Hematopoietic multipotent progenitor cell (in vitro differentiated cells): ENCODE measurements at regions not wholly inside any gene's neighbourhood (a gene's known extent, or its start where the extent isn't known, plus 50 kb on each side); places are given as distances from the start of the nearest gene placed in this dataset.

Experiments
- DNase-seq, 3 donors: peaks; one replicate each; pipeline ENCODE4 v3.0.0-alpha.2; 2011 to 2015; ENCODE audit warnings: low read depth in 2 of 3, low spot score in 2 of 3

DNA sequence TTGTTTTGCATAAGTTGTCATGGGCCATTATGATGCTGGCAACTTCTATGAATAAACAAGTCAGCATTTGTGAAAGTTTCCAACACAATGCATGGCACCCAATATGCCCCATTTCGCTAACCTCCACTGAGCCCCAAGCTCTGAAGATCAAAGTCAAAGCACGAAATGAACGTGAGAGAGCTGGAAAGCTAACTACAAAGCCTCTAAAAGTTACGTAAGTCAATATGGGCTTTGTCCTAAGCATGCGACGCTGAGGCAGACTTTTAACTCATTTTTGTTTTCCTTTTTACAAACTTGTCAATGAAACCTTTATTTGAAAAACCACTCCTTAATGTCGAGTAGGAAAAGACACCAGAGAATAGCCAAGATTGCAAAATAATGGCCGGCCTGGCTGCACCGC is 131.6 kb upstream of the NUDT7 start:
- DNase-seq, result no peak

DNA sequence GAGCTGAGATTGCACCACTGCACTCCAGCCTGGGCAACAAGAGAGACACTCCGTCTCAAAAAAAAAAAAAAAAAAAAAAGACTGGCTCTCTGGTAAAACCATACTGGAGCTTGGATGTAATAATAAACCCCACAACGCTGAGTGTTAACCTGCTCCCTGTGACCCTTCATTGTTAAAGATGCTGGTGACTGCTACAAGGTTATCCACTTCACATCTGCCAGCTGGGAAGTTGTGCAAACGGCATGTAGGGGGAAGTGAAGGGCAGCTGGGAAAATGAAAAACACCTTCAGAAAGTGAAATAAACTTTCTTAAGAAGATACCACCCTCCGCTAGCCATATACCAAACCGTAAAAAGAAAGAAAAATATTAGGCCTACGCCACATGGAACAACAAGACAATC is 131.0 kb upstream of the NUDT7 start:
- DNase-seq, result no peak

DNA sequence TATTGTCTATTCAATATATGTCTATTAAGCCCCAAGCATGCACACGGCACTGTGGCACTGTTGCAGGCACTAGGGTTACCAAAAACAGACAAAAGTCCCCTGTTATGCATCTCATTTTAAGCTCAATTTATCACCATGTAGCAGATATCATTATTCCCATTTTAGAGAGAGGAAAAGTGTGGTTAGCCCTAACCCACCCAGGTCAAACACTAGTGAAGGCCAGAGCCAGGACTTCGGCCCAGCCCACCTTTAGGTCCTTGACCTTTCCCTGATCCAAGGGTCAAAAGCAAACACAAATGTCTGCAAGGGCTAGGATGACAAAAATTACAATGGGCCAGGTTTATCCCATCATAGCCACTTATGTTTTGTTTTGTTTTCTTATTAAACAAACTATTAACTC is 130.3 kb upstream of the NUDT7 start:
- DNase-seq, result no peak

DNA sequence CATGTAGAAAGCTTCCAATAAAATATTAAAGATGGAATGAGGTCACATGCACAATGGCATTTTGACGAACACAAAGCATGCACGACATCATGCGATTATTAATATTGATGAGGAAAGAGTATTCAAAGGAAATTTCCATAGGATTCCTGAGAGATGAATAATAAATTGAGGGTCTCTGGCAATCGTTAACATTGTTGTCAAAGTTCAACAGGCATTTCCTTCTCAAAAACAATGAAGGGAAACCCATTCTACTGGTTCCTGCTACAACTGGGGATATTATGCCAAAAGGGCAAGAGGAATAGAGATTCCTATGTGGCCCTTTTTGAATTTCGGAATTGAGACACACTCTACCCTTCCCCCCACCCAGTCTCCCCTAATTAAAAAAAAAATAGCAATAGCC is 128.3 kb upstream of the NUDT7 start:
- no peak for DNase-seq

DNA sequence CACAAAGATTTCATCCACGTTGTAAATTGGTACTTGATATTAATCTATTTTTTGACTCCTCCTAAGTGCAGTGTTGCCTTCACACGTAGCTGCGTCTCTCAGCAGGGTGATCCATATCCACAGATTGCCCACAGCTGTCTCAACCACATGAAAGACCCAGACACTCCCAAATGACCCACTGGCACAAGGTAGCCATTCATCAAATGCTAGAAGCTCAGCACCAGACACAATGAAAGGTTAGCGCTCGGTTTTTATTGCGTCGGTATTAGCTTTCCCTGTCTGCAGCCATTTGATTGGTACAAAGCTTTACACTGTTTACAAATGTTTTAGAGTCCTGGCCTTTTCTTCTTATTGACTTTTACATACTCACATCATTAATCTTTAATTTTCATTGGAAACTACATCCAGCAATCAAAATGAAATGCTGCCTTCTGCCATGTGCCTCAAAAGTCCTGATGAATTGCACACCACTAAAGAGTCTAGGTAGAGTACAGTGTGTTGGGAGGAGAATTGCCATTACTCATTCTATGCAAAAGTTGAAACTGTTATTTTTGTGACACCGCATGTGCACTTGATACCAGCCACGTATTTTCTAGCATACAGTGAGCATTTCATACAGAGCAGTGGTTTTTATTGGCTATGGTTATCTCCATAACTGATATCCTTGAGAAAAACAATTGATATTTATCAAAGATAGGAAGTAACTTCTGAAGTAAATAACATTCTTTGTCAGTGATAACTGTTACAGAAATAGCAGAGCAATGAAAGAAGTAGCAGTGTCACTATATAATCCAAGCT is 127.3 kb upstream of the NUDT7 start:
- no peak for DNase-seq

DNA sequence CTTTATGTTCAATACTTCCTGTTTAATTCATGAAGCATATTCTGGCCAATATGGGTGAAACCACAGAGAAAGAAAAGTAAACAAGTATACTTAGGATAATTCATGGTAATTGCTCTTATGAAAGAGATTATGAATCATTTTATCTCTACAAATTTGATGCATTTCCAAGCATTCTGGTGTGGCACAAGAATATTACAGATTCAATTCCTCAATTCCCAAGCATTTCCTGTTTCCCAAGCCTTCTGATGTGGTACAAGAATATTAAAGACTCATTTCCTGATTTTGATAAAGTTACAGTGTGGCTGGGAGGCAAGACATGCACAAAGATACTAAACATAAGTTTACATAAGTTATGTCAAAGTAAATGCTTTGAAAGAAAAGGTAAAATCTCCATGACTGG is 126.1 kb upstream of the NUDT7 start:
- no peak for DNase-seq

DNA sequence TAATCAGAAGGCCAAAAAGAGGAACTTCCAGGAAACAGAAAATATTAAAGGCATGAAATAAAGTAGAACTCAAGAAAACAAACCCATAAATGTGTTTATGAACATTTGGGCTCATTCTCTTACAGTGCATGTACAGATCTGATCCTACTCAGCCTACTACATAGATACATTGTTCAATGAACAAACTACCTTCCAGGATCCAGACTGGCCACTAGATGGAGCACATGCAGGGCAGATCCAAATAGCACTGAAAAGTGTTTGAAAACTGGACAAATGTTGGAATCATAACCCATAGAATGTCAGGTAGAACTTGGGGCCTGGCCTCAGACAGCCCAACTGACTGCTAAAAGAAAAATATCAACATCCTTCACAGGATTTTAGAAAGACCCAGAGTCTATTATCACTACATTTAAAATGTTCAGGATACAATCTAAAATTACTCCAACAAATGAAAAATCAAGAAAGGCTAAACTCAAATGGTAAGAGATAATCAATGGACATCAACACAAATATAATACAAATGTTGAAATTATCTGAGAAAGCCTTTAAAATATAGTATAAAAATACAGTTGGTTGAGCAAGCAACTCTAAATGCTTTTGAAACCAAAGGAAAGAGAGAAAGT is 122.4 kb upstream of the NUDT7 start:
- DNase-seq, result peak in 2 of 3 donors; percentile 5 to 17

DNA sequence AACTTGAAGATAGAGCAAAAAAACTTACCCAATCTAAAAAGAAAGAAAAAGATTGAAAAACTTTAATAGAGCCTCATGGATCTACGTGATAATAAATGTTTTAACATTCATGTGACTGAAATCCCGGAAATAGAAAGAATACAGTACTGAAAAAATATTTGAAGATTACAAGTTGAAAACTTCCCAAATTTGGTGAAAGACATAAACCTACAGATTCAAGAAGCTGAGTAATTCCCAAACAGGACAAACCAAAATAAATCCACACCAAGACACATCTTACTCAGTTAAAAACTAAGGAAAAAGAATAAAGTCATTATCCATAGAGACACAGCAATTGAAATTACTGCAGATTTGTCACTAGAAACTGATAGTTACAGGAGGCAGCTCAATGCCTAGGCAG is 121.8 kb upstream of the NUDT7 start:
- no peak for DNase-seq

DNA sequence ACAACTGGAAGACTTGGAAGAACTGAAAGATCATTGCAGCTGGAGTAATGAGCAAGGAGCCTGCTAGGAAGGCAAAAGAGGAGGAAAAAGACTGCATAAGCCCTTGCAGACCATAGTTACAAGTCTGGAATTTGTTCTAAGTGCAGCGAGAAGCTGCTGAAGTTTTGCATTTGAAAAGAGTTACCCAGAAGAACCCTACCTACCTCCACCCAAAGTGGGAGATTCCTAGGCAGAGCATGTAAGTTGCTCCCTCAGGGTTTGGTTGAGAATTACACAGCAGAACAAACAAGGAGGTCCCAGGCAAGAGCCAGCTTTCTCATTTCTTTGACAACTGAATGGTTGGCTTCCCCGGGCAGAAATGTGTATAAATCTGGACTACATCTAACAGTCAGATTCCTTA is 118.7 kb upstream of the NUDT7 start:
- no peak for DNase-seq

DNA sequence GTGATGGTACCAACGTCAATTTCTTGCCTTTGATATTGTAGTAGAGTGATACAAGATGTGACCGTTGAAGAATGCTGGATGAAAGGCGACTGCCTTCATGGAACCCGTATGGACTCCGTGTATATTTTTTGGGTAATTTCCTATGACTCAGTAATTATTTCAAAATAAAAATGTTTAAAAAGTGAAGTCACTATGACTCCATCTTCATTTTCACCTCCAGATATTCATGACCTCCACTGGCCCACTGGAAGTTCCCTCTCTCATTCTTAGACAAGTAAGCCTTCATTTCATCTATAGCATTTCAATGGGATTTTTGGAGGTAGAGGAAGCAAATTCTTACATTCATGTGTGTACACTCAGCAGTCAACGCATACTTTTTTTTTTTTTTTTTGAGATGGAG is 111.8 kb upstream of the NUDT7 start:
- DNase-seq, result no peak

DNA sequence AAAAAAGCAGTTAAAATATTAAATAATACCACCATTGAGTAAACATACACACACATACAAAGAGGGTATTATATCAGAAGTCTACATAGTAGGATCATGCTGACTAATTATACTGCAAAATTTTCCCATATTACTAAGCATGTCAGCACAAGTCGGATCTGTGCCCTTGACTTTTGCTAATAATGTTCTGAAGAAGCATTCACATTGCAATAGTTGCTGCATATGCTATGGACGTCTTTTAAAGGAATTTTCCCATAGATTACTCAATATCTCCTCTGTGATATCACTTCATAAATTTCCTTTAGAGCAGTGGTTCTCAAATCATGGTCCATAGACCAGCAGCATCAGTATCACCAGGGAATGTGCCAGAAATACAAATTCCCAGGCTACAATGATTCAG is 110.9 kb upstream of the NUDT7 start:
- DNase-seq, result no peak

DNA sequence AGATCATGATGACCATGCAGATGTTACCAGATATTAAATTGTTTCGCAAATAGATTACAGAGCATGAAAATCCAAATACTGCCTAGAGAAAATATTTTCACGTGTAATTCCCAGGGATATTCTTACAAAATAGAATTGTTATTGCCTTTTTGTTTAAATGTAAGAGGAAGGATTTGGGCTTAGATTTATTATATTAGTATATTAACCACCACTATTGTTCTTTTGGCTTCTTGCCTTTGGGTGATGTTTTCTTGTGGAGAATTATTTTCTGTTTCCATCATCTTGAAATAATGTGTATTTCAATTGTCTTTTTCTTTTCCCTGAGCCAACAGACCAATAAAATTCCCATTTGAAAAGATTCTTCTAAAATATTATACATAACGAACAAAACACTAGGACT is 109.7 kb upstream of the NUDT7 start:
- no peak for DNase-seq

DNA sequence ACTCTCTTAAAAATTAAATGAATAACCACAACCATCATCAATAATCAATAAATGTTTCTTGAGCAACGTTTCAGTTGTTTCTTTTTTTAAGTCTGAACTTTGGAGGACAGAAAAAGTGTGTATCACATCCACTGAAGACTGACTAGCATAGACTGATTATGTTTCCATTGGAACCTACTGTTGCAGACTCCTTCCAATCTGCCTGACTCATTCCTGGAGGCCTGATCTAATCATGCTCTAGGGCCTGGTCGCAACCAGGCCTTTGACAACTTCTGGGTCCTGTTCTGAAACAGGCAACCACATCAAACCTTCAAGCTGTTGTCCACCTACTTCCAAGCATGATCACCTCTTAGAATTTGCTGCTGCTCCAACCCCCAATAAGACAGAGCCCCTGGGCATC is 109.2 kb upstream of the NUDT7 start:
- no peak for DNase-seq

DNA sequence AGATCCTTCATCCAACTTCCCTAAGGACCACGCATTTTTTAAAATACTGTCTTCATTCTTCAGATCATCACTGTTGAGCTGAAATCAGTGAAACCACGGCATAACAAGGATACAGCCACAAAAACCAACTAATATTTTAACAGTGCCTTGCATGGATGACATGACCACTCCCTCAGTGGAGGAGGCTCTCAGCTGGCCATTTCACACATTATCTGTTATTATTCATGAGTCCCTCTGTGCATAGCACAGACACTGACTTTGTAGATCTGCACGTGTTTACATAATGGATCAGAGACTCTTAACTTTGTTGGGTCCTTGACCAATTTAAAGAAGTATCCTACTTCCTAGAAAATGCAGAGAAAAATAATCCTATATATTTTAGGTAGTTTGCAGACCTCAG is 104.8 kb upstream of the NUDT7 start:
- DNase-seq, result no peak

DNA sequence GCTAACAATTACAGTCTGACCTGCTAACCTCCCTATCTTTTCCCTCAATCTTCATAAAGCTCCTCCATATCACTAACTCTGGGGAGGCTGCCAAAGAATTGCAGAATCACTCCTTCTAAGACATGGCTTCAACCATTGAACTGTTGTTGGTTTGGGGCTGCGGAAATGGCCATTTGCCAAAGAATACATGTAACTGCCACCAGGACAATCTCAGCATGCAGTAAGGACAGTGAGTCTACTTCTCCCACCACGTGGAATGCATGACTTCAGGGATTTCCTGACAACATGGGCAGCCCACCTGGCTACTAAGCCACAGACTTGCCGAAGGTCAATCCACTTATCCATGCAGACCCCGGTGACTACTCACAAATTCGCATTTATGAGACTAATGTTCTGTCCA is 104.3 kb upstream of the NUDT7 start:
- DNase-seq, result no peak

DNA sequence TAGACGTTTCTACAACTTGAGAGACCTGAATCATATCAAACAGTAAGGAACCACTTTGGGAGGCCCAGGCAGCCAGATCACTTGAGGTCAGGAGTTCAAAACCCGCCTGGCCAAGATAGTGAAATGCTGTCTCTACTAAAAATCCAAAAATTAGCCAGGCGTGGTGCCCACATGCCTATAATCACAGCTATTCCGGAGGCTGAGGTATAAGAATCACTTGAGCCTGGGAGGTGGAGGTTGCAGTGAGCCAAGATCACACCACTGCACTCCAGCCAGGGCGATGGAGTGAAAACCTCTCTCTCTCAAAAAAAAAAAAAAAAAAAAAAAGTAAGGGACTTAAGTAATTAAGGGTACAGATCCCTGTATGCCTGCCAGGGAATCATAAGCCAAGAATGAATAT is 103.4 kb upstream of the NUDT7 start:
- DNase-seq, result no peak

DNA sequence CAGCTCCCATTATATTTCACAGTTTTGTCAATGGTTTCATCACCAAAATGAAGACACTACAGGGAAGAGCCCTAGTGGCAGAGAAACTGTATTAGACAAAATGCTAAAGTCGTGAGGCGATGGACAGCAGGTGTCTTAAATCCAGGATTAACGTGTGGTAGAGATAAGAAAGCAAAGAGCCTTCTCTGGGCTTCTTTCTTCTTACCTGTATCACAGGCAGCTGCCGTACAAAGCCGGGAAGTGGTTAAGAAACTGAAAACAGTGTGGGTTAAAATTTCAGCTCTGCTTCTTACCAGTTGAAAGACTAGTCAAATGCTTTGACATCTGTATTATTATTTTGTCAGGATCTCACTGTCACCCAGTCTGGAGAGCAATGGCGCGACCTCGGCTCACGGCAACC is 98.2 kb upstream of the NUDT7 start:
- DNase-seq, result no peak

DNA sequence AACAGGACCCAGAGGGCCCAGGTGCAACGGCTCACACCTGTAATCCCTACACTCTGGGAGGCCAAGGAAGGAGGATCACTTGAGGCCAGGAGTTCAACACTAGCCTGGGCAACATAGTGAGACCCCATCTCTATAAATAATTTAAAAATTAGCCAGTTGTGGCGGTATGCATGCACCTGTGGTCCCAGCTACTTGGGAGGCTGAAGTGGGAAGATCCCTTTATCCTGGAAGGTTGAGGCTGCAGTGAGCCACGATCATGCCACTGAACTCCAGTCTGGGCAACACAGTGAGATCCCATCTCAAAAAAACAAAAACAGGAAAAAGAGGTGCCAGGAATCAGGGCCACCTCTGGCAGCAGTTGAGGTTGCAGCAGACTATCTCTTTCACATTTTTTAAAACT is 85.7 kb upstream of the NUDT7 start:
- no peak for DNase-seq

DNA sequence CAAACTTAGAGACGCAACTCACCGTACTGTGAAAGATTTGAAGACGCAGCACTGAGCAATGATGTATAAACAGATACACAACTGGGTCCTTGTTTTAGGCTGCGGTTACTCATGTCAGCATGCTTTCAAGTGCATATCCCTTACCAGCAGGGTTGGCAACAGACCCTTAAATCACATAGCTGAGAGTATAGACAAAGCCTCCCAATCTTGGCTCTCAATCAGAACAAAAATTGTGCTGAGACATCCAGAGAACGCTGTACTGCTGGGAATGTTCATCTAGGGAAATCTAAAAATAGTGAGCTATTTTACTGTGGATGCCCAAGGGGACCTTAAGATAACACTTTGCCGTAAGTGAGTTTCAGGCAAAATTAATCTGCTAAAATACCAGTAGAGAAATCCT is 84.4 kb upstream of the NUDT7 start:
- DNase-seq, result no peak

DNA sequence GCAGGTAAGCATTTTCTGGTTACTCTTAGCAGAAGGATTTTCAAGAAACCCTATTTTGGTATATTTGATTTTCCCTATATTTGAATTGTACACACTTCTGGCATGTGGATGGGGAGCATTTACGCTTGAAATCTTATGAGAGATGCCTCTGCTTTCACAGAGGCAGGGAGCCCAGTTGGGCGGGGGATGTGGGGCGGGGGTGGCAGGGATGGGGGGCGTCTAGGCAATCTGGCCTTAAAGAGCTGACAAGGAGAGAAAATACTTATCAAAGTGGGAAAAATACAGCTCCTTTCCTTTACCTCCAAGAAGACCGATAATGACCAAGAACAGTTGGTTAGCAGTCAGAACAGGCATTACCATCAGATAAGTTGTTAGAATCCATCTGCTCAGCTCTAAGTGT is 79.1 kb upstream of the NUDT7 start:
- DNase-seq, result no peak

DNA sequence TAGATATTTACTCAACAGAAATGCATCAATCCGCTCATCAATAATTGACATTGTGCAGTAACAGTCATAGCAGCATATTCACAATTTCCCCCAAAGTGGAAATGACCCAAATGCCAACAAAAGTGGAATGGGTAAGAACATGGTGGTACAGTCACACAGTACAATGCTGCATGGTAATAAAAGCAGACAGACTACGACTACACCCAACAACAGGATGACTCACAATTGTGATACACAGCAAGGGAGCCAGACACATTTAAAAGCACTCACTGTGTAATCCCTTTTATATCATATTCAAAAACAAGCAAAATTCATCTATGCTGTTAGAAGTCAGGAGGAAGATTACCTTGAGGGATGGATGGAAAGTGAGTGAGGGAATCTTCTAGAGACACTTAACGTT is 76.5 kb upstream of the NUDT7 start:
- DNase-seq, result no peak

DNA sequence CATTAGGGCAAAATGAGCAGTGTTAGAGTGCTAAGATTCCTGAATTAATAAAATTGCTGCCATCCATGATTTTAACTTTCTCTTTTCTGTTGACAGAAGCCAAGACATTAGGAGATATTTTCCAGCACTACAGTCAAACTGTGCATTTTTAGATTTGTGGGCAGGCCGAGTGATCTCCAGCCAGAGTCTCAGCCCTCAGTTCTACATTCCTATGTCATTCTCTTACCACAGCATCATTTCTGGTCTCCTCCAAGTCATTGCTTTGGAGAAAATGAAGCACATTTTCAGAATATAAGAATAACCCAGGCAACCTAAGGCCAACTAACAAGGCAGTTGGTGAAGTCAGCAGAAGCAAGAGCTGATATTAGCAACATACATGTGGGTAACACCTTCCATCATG is 74.6 kb upstream of the NUDT7 start:
- DNase-seq, result no peak

DNA sequence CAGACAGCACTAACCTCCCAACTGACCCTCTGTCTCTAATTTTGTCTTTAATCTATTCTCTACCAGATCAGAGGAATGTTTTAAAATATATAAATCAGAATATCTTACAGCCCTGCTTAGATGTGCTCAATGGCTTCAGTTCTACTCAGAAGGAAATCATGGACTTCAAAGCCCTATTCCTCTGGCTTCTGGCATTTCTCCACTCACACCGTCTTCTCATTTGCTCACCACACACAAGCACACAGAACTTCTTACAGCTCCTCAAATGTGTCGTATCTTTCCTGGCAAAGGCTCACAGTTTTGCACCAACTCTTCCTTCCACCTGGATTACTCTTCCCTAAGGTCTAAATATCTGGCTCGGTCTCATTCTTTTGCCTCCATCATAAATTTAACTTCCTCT is 71.6 kb upstream of the NUDT7 start:
- DNase-seq, result no peak
